ENCODE measurements at regions not wholly inside any gene's neighbourhood (a gene's known extent, or its start where the extent isn't known, plus 50 kb on each side); places are given as distances from the start of the nearest gene placed in this dataset.

- TF ChIP-seq CTCF (IDR thresholded peaks at IDR 0.05) (no peak), EZH2 (IDR thresholded peaks at IDR 0.05) (no peak), EZH2phosphoT487 (IDR thresholded peaks at IDR 0.05) (no peak)
These were observed 182.5 kb upstream of the HS6ST1 start for GRCh38 chr2:128501006-128501690.

Measured in neural progenitor cell (in vitro differentiated cells).